ENCODE measurements at regions not wholly inside any gene's neighbourhood (a gene's known extent, or its start where the extent isn't known, plus 50 kb on each side); places are given as distances from the start of the nearest gene placed in this dataset.

DNA sequence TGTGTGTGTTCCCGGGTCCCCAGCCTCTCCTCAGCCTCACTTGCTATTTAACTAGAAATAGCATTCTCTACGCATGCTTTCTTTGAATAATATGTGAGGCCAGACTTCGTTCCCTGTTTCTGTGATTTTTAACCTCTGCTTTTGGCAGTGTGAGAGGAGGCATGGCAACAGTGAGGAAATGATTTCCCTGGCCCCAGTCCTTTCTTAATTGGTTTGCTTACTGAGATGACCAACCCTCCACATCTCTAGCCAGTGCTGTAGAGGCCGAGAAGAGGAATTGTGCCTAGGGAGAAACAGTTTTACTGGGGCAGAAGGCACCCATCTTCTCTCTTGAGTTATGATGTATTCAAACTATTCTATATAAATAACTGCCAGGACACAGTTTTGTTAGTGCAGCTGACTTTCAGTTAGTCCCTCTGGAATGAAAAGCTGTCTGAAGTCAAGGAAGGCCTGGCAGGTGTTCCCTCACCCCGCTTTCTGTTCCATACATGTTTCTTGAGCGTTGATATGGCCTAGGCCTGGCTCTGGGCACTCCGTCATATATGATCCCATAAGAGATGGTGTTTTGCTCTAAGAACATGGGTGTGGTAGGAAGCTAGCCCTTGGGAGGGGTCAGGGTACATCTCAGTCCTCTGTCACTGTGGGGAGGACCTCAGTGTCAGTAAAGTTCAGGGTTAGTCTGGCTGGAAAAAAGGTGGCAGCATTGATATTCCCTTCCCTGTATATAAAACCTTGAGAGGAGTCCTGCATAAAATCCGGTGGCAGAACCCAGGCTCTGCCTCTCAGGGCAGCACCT lies 73.7 kb upstream of the NPAS1 start:
- H3K56ac ChIP-seq (ENCODE audit: low read length): no peak overlapping the region
- no CpG with 5 or more reads among the region's 8 CpGs for WGBS (ENCODE audit: extremely low coverage, insufficient coverage, low lambda C conversion rate)

DNA sequence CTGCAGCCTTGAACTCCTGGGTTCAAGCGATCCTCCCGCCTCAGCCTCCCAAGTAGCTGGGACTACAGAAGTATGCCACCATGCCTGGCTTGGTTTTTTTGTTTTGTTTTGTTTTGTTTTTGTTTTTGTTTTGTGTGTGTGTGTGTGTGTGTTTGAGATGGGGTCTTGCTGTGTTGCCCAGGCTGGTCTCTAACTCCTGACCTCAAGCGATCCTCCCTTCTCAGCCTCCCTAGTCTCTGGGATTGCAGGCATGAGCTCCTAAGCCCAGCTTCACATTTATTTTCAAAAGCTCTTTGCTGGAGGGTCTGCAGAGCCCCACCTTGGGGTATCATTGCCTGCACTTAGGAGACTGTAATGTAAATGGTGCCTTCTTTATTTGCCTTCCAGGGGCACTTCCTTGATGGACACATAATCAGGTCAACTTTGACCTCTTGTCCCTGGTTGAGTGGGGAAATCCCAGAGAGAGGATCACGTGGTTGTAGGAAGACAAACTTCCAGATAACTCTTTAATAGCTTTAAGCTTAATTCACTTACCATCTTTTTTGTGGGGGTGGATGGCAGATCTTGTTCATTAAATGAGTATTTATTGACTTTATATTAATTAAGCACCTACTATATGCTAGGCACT lies 72.9 kb upstream of the NPAS1 start:
- H3K4me3 ChIP-seq (ENCODE audit: low read length): no peak overlapping the region
- H3K9ac ChIP-seq (ENCODE audit: low read length): no peak overlapping the region
- no peak overlapping the region for H3K18ac ChIP-seq (ENCODE audit: low read length)
- H3K23ac ChIP-seq (ENCODE audit: low read length): no peak overlapping the region
- H2BK15ac ChIP-seq (replicated peaks; ENCODE audit: low read depth): no peak overlapping the region
- peaks cover 23% of the 10 kb centered on the region for H3K79me1 ChIP-seq (ENCODE audit: low read length)
- no peaks in the 10 kb centered on the region for H3K4me1 ChIP-seq (ENCODE audit: control insufficient read depth, low read depth, low read length)
- H3K27ac ChIP-seq (ENCODE audit: low read depth, low read length): no peak overlapping the region
- no CpG with 5 or more reads among the region's 4 CpGs for WGBS (ENCODE audit: extremely low coverage, insufficient coverage, low lambda C conversion rate)
- H2BK120ac ChIP-seq (ENCODE audit: low read depth, low read length): no peak overlapping the region
- H3K4ac ChIP-seq (ENCODE audit: low read depth, low read length): no peak overlapping the region
- no peak overlapping the region for H3K4me2 ChIP-seq (ENCODE audit: low read length)
- H2AK5ac ChIP-seq (ENCODE audit: low read length): no peak overlapping the region
- H3K27me3 ChIP-seq (ENCODE audit: insufficient read depth, low read length, poor library complexity): no peaks in the 10 kb centered on the region
- DNase-seq: no peak
- H4K5ac ChIP-seq (ENCODE audit: low read length): no peak overlapping the region
- peaks cover 3% of the 10 kb centered on the region for H3K79me2 ChIP-seq (ENCODE audit: control insufficient read depth, insufficient read depth, low read length)
- no peaks in the 10 kb centered on the region for H3K36me3 ChIP-seq (ENCODE audit: control insufficient read depth, insufficient read depth, low read length)
- no peak overlapping the region for H3K56ac ChIP-seq (ENCODE audit: low read length)
- H2BK5ac ChIP-seq (ENCODE audit: low read length): no peak overlapping the region
- no peak overlapping the region for H4K8ac ChIP-seq (ENCODE audit: low read depth, low read length)

More for the DNA sequence above, 73.7 kb upstream of the NPAS1 start:
- Histone ChIP-seq H3K27me3 (ENCODE audit: insufficient read depth, low read length, poor library complexity) (no peaks in the 10 kb centered on the region), H3K4ac (ENCODE audit: low read depth, low read length) (no peak overlapping the region), H3K79me2 (ENCODE audit: control insufficient read depth, insufficient read depth, low read length) (peaks cover 3% of the 10 kb centered on the region), H3K36me3 (ENCODE audit: control insufficient read depth, insufficient read depth, low read length) (no peaks in the 10 kb centered on the region), H2BK15ac (replicated peaks; ENCODE audit: low read depth) (no peak overlapping the region), H3K4me2 (ENCODE audit: low read length) (no peak overlapping the region), H3K4me1 (ENCODE audit: control insufficient read depth, low read depth, low read length) (no peaks in the 10 kb centered on the region), H4K8ac (ENCODE audit: low read depth, low read length) (no peak overlapping the region), H2AK5ac (ENCODE audit: low read length) (no peak overlapping the region), H3K9ac (ENCODE audit: low read length) (no peak overlapping the region), H3K79me1 (ENCODE audit: low read length) (peaks cover 18% of the 10 kb centered on the region), H2BK5ac (ENCODE audit: low read length) (no peak overlapping the region), H3K18ac (ENCODE audit: low read length) (no peak overlapping the region), H4K5ac (ENCODE audit: low read length) (no peak overlapping the region), H3K27ac (ENCODE audit: low read depth, low read length) (no peak overlapping the region), H2BK120ac (ENCODE audit: low read depth, low read length) (no peak overlapping the region), H3K4me3 (ENCODE audit: low read length) (no peak overlapping the region), H3K23ac (ENCODE audit: low read length) (no peak overlapping the region)
- no peak for DNase-seq

DNA sequence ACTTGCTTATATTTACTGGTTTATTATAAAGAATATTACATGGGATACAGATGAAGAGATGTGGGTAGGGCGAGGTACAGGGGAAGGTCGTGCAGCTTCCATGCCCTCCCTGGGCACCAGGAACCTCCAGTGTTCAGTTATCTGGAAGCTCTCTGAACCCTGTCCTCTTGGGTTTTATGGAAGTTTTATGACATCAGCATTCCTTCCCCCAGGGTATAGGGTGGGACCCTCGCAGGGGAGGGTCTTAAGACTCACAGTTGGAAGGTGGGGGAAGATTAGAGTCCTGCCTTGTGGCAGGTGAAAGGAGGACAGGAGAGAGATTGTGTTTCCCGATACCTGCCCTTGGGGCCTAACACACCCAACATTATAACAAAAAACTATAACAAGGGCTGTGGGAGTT lies 71.8 kb upstream of the NPAS1 start:
- peaks cover 3% of the 10 kb centered on the region for H3K79me2 ChIP-seq (ENCODE audit: control insufficient read depth, insufficient read depth, low read length)
- no peak overlapping the region for H2BK15ac ChIP-seq (replicated peaks; ENCODE audit: low read depth)
- no peak overlapping the region for H3K4me2 ChIP-seq (ENCODE audit: low read length)
- no peak overlapping the region for H3K4me3 ChIP-seq (ENCODE audit: low read length)
- H2BK5ac ChIP-seq (ENCODE audit: low read length): no peak overlapping the region
- peaks cover 23% of the 10 kb centered on the region for H3K79me1 ChIP-seq (ENCODE audit: low read length)
- DNase-seq: no peak
- H3K9ac ChIP-seq (ENCODE audit: low read length): no peak overlapping the region
- no peak overlapping the region for H3K56ac ChIP-seq (ENCODE audit: low read length)
- no peak overlapping the region for H4K8ac ChIP-seq (ENCODE audit: low read depth, low read length)
- H3K36me3 ChIP-seq (ENCODE audit: control insufficient read depth, insufficient read depth, low read length): no peaks in the 10 kb centered on the region
- no peak overlapping the region for H3K23ac ChIP-seq (ENCODE audit: low read length)
- no peaks in the 10 kb centered on the region for H3K4me1 ChIP-seq (ENCODE audit: control insufficient read depth, low read depth, low read length)
- H4K5ac ChIP-seq (ENCODE audit: low read length): no peak overlapping the region
- no peak overlapping the region for H2BK120ac ChIP-seq (ENCODE audit: low read depth, low read length)
- H3K27me3 ChIP-seq (ENCODE audit: insufficient read depth, low read length, poor library complexity): no peaks in the 10 kb centered on the region
- WGBS (ENCODE audit: extremely low coverage, insufficient coverage, low lambda C conversion rate): no CpG with 5 or more reads among the region's 4 CpGs
- H3K18ac ChIP-seq (ENCODE audit: low read length): no peak overlapping the region
- no peak overlapping the region for H3K27ac ChIP-seq (ENCODE audit: low read depth, low read length)
- no peak overlapping the region for H2AK5ac ChIP-seq (ENCODE audit: low read length)
- no peak overlapping the region for H3K4ac ChIP-seq (ENCODE audit: low read depth, low read length)

DNA sequence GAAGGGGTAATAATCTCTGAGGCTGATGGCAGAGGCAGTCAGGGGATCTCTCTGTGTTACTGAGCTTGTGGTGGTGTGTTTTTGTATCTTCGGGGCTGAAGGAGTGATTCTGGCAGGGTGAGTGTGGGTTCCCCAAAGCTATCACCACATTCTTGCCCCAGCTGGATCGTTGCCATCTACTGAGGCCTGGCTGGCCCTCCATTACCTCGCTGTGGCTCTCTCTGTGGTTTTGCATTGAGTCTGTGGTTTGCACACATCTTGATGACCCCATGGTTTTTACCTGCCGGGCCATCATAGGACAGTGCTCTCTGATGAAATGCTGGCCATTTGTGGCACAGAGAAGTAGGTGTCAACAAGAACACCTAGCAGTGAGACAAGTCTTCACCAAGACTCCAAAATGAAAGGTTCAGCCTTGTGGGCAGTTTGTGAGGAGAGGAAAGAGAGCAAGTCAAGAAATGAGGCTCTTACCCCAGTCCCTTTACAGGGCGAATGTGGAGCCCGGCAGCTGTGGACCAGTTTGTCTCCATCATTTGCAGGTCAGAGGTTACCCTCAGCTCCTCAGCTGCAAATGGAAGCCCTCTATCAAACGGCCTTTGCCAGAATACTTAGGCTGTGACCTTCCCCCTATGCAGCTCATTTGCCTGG lies 69.0 kb upstream of the NPAS1 start:
- no peak overlapping the region for H3K18ac ChIP-seq (ENCODE audit: low read length)
- no peak overlapping the region for H2BK120ac ChIP-seq (ENCODE audit: low read depth, low read length)
- H3K4me3 ChIP-seq (ENCODE audit: low read length): no peak overlapping the region
- H2BK5ac ChIP-seq (ENCODE audit: low read length): no peak overlapping the region
- no peak overlapping the region for H4K8ac ChIP-seq (ENCODE audit: low read depth, low read length)
- no peak overlapping the region for H4K5ac ChIP-seq (ENCODE audit: low read length)
- no CpG with 5 or more reads among the region's 7 CpGs for WGBS (ENCODE audit: extremely low coverage, insufficient coverage, low lambda C conversion rate)
- no peak overlapping the region for H3K56ac ChIP-seq (ENCODE audit: low read length)
- no peak overlapping the region for H3K9ac ChIP-seq (ENCODE audit: low read length)
- no peak overlapping the region for H3K4ac ChIP-seq (ENCODE audit: low read depth, low read length)
- H3K27me3 ChIP-seq (ENCODE audit: insufficient read depth, low read length, poor library complexity): no peaks in the 10 kb centered on the region
- no peak overlapping the region for H2BK15ac ChIP-seq (replicated peaks; ENCODE audit: low read depth)
- no peaks in the 10 kb centered on the region for H3K4me1 ChIP-seq (ENCODE audit: control insufficient read depth, low read depth, low read length)
- H2AK5ac ChIP-seq (ENCODE audit: low read length): no peak overlapping the region
- no peak overlapping the region for H3K27ac ChIP-seq (ENCODE audit: low read depth, low read length)
- peaks cover 3% of the 10 kb centered on the region for H3K79me2 ChIP-seq (ENCODE audit: control insufficient read depth, insufficient read depth, low read length)
- H3K79me1 ChIP-seq (ENCODE audit: low read length): peaks cover 22% of the 10 kb centered on the region
- DNase-seq: no peak
- no peak overlapping the region for H3K23ac ChIP-seq (ENCODE audit: low read length)
- no peak overlapping the region for H3K4me2 ChIP-seq (ENCODE audit: low read length)
- no peaks in the 10 kb centered on the region for H3K36me3 ChIP-seq (ENCODE audit: control insufficient read depth, insufficient read depth, low read length)

DNA sequence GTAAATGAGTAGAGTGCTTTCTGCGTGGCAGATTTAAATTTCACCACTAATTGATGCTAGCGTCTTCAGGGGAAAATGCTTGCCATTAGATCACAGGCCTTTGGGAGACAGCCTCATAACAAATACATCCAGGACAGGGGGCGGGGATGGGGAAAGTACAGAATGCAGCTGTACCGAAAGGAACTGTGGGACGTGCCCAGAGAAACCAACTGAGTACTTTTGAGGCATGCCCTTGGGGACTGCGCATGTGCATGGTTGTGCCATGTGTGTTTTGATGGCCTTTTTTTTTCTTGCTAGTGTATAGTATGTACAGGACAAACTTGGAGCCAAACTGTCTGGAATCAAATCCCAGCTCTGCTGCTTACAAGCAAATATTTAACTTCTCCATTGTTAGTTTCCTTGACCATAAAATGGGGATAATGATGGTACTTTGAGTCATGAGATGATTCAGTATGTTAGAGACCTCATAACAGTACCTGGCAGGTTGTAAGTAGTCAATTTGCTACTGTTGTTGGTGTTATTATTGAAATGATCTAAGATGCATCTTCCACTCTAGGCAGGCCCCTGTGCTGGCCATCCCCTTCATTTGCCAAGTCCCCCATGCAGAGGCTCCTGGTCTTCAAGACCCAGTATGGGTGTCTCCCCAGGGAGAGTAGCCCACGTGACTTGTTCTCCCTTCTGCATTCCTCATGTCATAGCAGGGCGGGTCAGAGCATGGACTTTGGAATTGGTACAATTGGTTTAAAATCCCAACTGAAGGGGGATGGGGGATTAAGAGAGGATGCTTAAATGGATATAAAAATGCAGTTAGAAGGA lies 68.3 kb upstream of the NPAS1 start:
- no peak overlapping the region for H2BK5ac ChIP-seq (ENCODE audit: low read length)
- H2AK5ac ChIP-seq (ENCODE audit: low read length): no peak overlapping the region
- H3K4me2 ChIP-seq (ENCODE audit: low read length): no peak overlapping the region
- no peaks in the 10 kb centered on the region for H3K4me1 ChIP-seq (ENCODE audit: control insufficient read depth, low read depth, low read length)
- H3K4me3 ChIP-seq (ENCODE audit: low read length): no peak overlapping the region
- H4K5ac ChIP-seq (ENCODE audit: low read length): no peak overlapping the region
- no peak overlapping the region for H2BK15ac ChIP-seq (replicated peaks; ENCODE audit: low read depth)
- WGBS (ENCODE audit: extremely low coverage, insufficient coverage, low lambda C conversion rate): no CpG with 5 or more reads among the region's 8 CpGs
- H3K27me3 ChIP-seq (ENCODE audit: insufficient read depth, low read length, poor library complexity): no peaks in the 10 kb centered on the region
- no peak overlapping the region for H3K56ac ChIP-seq (ENCODE audit: low read length)
- H3K18ac ChIP-seq (ENCODE audit: low read length): no peak overlapping the region
- H3K23ac ChIP-seq (ENCODE audit: low read length): no peak overlapping the region
- H2BK120ac ChIP-seq (ENCODE audit: low read depth, low read length): no peak overlapping the region
- H3K9ac ChIP-seq (ENCODE audit: low read length): no peak overlapping the region
- H3K4ac ChIP-seq (ENCODE audit: low read depth, low read length): no peak overlapping the region
- peaks cover 3% of the 10 kb centered on the region for H3K79me2 ChIP-seq (ENCODE audit: control insufficient read depth, insufficient read depth, low read length)
- no peaks in the 10 kb centered on the region for H3K36me3 ChIP-seq (ENCODE audit: control insufficient read depth, insufficient read depth, low read length)
- H3K79me1 ChIP-seq (ENCODE audit: low read length): peaks cover 20% of the 10 kb centered on the region
- H4K8ac ChIP-seq (ENCODE audit: low read depth, low read length): no peak overlapping the region
- no peak for DNase-seq
- no peak overlapping the region for H3K27ac ChIP-seq (ENCODE audit: low read depth, low read length)

Data from mesendoderm (in vitro differentiated cells).